ENCODE measurements at regions not wholly inside any gene's neighbourhood (a gene's known extent, or its start where the extent isn't known, plus 50 kb on each side); places are given as distances from the start of the nearest gene placed in this dataset.

DNA sequence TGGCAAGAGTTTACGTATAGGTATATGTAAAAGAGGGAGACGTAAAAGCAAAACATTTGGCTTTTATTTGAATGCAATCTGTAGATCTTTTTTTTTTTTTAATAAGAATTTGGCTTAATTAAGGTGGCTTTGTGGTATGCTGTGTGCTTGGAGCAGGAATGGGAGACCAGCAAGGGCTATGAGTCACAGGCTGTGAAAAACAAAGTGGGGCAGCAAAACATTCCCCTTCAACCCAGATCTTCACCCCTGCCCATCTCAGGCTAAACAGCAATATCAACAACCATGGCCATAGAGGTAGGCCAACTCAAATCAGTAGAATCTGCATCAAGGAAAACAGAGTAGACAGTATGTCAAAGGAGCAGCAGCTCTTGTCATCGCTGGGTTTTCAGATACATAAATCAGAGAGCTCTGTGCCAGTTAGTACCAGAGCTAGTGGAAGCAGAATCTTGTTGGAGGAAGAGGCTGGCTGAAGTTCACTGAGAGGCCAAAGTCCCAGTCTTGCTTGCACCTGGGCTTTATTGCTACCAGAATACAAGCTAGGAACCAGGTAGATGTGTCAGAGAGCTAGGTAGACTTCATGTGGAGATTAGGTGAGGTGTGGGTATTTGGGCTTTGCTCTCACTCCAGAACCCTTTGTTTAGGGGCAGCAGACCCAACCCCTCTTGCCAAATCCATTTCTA lies 191.5 kb upstream of the FANCL start:
- TF ChIP-seq EZH2 (IDR thresholded peaks at IDR 0.05; ENCODE audit: insufficient read depth, poor library complexity, severe bottlenecking) (no peak), EZH2phosphoT487 (IDR thresholded peaks at IDR 0.05; ENCODE audit: insufficient read depth, low read depth) (no peak)

All from GM23248 (cell line).